Ectodermal cell (in vitro differentiated cells): ENCODE measurements at regions not wholly inside any gene's neighbourhood (a gene's known extent, or its start where the extent isn't known, plus 50 kb on each side); places are given as distances from the start of the nearest gene placed in this dataset.

Source experiments
- H3K27ac ChIP-seq: 2 replicates; pipeline ENCODE4 v1.7.0; 2013; ENCODE audit warnings: mild to moderate bottlenecking, low read depth, low read length; ENCODE audit not compliant: insufficient read depth, poor library complexity, severe bottlenecking
- H3K27me3 ChIP-seq: 2 replicates; pipeline ENCODE4 v1.7.0; 2013; ENCODE audit warnings: mild to moderate bottlenecking, low read length; ENCODE audit not compliant: insufficient read depth, control insufficient read depth, poor library complexity, severe bottlenecking
- H3K36me3 ChIP-seq: one replicate; pipeline ENCODE4 v1.7.0; 2013; ENCODE audit warnings: low read length; ENCODE audit not compliant: control insufficient read depth, insufficient read depth
- H3K4me1 ChIP-seq: one replicate; pipeline ENCODE4 v1.7.0; 2013; ENCODE audit warnings: low read length; ENCODE audit not compliant: control insufficient read depth, insufficient read depth
- H3K4me3 ChIP-seq: 2 replicates; pipeline ENCODE4 v1.7.0; 2013; ENCODE audit warnings: low read depth, low read length, control low read depth; ENCODE audit not compliant: insufficient read depth
- H3K9me3 ChIP-seq: 2 replicates; pipeline ENCODE4 v1.7.0; 2013; ENCODE audit warnings: mild to moderate bottlenecking, low read length, moderate library complexity; ENCODE audit not compliant: control insufficient read depth
- WGBS, 2 experiments: methylation state at CpG; one replicate each; pipeline ENCODE4 v1.1.7; 2013; ENCODE audit warnings: missing lambda C conversion rate in 2 of 2; 5-methylcytosine and 5-hydroxymethylcytosine counted together

GRCh38 chr5:3347741-3348140 is 247.9 kb upstream of the IRX1 start:
- no peak overlapping the region for H3K4me3 ChIP-seq
- no peaks in the 10 kb centered on the region for H3K9me3 ChIP-seq
- no peaks in the 10 kb centered on the region for H3K36me3 ChIP-seq
- no peaks in the 10 kb centered on the region for H3K4me1 ChIP-seq
- no peaks in the 10 kb centered on the region for H3K27me3 ChIP-seq
- no peak overlapping the region for H3K27ac ChIP-seq
- WGBS, 2 experiments = 90 to 98% methylated on average over 5 of the region's 5 CpGs

GRCh38 chr5:3346111-3346820 is 249.4 kb upstream of the IRX1 start:
- 91% methylated on average over 25 to 26 of the region's 26 CpGs for WGBS, 2 experiments
- H3K9me3 ChIP-seq = no peaks in the 10 kb centered on the region
- no peak overlapping the region for H3K4me3 ChIP-seq
- no peaks in the 10 kb centered on the region for H3K4me1 ChIP-seq
- no peaks in the 10 kb centered on the region for H3K27me3 ChIP-seq
- H3K36me3 ChIP-seq = no peaks in the 10 kb centered on the region
- H3K27ac ChIP-seq = no peak overlapping the region

GRCh38 chr5:3345195-3345594 is 250.4 kb upstream of the IRX1 start:
- no peaks in the 10 kb centered on the region for H3K9me3 ChIP-seq
- no peaks in the 10 kb centered on the region for H3K36me3 ChIP-seq
- H3K4me3 ChIP-seq = no peak overlapping the region
- WGBS, 2 experiments = 94 to 96% methylated on average over 8 of the region's 8 CpGs
- H3K4me1 ChIP-seq = no peaks in the 10 kb centered on the region
- no peaks in the 10 kb centered on the region for H3K27me3 ChIP-seq
- H3K27ac ChIP-seq = no peak overlapping the region

- Histone ChIP-seq H3K9me3 (no peaks in the 10 kb centered on the region), H3K27ac (no peak overlapping the region), H3K4me3 (no peak overlapping the region), H3K27me3 (no peaks in the 10 kb centered on the region), H3K4me1 (no peaks in the 10 kb centered on the region), H3K36me3 (no peaks in the 10 kb centered on the region)
- WGBS, 2 experiments = 92 to 95% methylated on average over 11 of the region's 11 CpGs
These were observed 251.0 kb upstream of the IRX1 start for GRCh38 chr5:3344671-3345070.

GRCh38 chr5:3343911-3344310 is 251.7 kb upstream of the IRX1 start:
- no peaks in the 10 kb centered on the region for H3K36me3 ChIP-seq
- no peaks in the 10 kb centered on the region for H3K27me3 ChIP-seq
- H3K4me1 ChIP-seq = no peaks in the 10 kb centered on the region
- no peak overlapping the region for H3K27ac ChIP-seq
- H3K9me3 ChIP-seq = no peaks in the 10 kb centered on the region
- 92 to 94% methylated on average over 6 of the region's 6 CpGs for WGBS, 2 experiments
- H3K4me3 ChIP-seq = no peak overlapping the region

- WGBS, 2 experiments = 83 to 86% methylated on average over 5 of the region's 5 CpGs
- no peaks in the 10 kb centered on the region for H3K36me3 ChIP-seq
- H3K9me3 ChIP-seq = no peaks in the 10 kb centered on the region
- no peak overlapping the region for H3K4me3 ChIP-seq
- no peak overlapping the region for H3K27ac ChIP-seq
- no peaks in the 10 kb centered on the region for H3K27me3 ChIP-seq
- H3K4me1 ChIP-seq = no peaks in the 10 kb centered on the region
These were observed 252.4 kb upstream of the IRX1 start for GRCh38 chr5:3343211-3343610.

DNA sequence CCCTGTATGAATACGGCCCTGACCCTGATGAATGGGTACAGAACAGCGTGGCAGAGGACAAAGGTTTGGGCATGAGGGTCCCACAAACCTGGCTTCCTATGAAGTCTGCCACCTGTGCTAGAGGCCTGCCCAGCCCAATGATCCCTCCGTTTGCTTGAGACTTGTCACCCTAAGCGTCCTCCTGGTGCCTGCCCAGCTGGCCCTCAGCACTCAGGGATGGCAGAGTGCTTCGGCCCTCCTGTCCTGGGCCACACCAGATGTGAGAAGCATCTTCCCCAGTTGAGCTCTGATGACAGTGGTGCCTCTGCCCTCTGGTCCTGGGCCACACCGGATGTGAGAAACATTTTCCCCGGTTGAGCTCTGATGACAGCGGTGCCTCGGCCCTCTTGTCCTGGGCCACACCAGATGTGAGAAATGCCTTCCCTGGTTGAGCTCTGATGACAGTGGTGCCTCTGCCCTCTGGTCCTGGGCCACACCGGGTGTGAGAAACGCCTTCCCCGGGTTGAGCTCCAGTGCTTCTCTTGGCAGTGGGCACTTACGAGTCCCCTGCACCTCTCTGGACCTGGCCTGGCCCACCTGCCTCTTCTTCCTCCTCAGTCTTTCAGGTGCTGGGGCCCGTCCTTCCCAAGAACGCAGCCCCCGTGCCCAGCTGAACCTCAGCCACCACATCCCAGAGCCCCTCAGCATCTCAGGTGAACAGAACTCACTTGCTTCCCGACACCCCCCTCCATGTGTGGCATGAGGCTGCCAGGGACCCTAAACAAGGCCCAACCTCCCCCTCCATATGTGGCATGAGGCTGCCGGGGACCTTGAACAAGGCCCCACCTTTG is 253.1 kb upstream of the IRX1 start:
- Histone ChIP-seq H3K36me3 (no peaks in the 10 kb centered on the region), H3K9me3 (no peaks in the 10 kb centered on the region), H3K4me1 (no peaks in the 10 kb centered on the region), H3K27ac (no peak overlapping the region), H3K27me3 (no peaks in the 10 kb centered on the region), H3K4me3 (no peak overlapping the region)
- 95% methylated on average over 18 of the region's 18 CpGs for WGBS, 2 experiments

GRCh38 chr5:3341446-3342240 is 254.0 kb upstream of the IRX1 start:
- Histone ChIP-seq H3K4me3 (no peak overlapping the region), H3K27me3 (no peaks in the 10 kb centered on the region), H3K27ac (no peak overlapping the region), H3K36me3 (no peaks in the 10 kb centered on the region), H3K4me1 (no peaks in the 10 kb centered on the region), H3K9me3 (no peaks in the 10 kb centered on the region)
- WGBS, 2 experiments = 95 to 96% methylated on average over 15 of the region's 15 CpGs

DNA sequence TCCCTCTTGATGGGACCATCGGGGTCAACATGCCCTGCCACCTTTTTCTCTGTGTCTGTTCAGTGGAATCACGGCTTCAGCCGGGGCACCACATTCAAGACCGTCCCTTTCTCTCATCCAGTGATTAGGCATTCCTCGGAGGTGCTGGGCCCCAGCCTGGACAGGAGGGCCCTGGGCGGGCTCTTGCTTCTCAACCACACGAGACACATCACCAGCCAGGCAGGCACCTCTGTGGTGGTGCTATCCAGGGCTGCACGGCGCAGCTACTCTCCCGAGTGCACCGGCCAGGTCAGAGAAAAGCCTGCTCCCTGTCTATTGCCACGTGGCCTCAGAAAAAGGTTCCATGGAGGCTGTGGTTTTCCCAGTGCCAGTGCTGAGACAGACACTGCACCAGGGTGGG is 255.2 kb upstream of the IRX1 start:
- no peaks in the 10 kb centered on the region for H3K27me3 ChIP-seq
- H3K27ac ChIP-seq = no peak overlapping the region
- WGBS, 2 experiments = 94 to 95% methylated on average over 12 of the region's 12 CpGs
- H3K9me3 ChIP-seq = no peaks in the 10 kb centered on the region
- no peak overlapping the region for H3K4me3 ChIP-seq
- no peaks in the 10 kb centered on the region for H3K36me3 ChIP-seq
- no peaks in the 10 kb centered on the region for H3K4me1 ChIP-seq

DNA sequence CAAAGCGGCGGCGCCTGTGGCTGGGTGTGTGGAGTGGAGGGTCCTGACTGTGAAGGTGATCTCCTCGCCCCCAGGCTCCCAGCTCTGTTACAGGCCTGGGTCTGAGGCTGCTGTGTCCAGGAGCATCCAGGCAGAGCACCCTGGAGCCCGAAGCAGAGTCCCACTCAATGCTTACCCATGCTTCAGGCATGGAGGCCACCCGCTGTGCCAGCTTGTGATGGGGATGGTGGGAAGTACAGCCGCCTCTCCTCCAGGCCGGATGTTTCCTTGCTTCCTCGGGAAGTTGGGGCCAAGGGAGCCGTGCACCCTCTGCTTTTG is 255.9 kb upstream of the IRX1 start:
- H3K27ac ChIP-seq = no peak overlapping the region
- no peak overlapping the region for H3K4me3 ChIP-seq
- no peaks in the 10 kb centered on the region for H3K9me3 ChIP-seq
- 93 to 95% methylated on average over 10 of the region's 10 CpGs for WGBS, 2 experiments
- no peaks in the 10 kb centered on the region for H3K36me3 ChIP-seq
- no peaks in the 10 kb centered on the region for H3K27me3 ChIP-seq
- no peaks in the 10 kb centered on the region for H3K4me1 ChIP-seq
